ENCODE measurements at regions not wholly inside any gene's neighbourhood (a gene's known extent, or its start where the extent isn't known, plus 50 kb on each side); places are given as distances from the start of the nearest gene placed in this dataset.

DNA sequence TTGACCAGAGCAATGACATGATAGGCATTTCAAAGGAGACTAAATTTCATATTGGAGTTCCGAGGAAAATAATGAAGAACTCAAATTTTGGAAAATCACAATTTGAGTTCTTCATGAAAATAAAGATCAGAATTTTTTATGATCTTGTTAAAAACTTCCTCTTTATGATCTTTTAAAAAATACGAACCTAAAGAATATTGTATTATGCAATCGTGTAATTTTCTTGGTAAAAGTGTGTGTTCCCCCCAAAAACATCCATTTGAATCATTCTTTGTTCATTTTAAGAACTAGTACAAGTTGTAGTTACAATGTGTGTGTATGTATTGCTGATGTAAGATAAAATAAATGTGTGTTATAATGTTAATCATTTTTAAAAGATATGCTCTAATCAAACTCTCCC is 79.3 kb upstream of the PDK4 start:
- H3K27me3 ChIP-seq (ENCODE audit: low read depth, low read length) = peaks cover 9% of the 10 kb centered on the region; the same call in 1 of the 2 replicates
- H3K27ac ChIP-seq (ENCODE audit: low read length) = no peak overlapping the region
- H3K9ac ChIP-seq (ENCODE audit: low read length) = no peak overlapping the region
- TF ChIP-seq, protein P1, sequence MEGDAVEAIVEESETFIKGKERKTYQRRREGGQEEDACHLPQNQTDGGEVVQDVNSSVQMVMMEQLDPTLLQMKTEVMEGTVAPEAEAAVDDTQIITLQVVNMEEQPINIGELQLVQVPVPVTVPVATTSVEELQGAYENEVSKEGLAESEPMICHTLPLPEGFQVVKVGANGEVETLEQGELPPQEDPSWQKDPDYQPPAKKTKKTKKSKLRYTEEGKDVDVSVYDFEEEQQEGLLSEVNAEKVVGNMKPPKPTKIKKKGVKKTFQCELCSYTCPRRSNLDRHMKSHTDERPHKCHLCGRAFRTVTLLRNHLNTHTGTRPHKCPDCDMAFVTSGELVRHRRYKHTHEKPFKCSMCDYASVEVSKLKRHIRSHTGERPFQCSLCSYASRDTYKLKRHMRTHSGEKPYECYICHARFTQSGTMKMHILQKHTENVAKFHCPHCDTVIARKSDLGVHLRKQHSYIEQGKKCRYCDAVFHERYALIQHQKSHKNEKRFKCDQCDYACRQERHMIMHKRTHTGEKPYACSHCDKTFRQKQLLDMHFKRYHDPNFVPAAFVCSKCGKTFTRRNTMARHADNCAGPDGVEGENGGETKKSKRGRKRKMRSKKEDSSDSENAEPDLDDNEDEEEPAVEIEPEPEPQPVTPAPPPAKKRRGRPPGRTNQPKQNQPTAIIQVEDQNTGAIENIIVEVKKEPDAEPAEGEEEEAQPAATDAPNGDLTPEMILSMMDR (IDR thresholded peaks at IDR 0.05; ENCODE audit: low read depth, low read length) = no peak
- no peak for TF ChIP-seq EZH2phosphoT487 (IDR thresholded peaks at IDR 0.05; ENCODE audit: low read depth)
- H3K79me2 ChIP-seq (ENCODE audit: low read length) = no peaks in the 10 kb centered on the region
- H3K4me1 ChIP-seq (ENCODE audit: low read length) = no peaks in the 10 kb centered on the region
- no peak overlapping the region for H2AFZ ChIP-seq (ENCODE audit: low read depth, low read length)
- H3K9me3 ChIP-seq (ENCODE audit: insufficient read depth, low read length) = no peaks in the 10 kb centered on the region
- H3K36me3 ChIP-seq (replicated peaks; ENCODE audit: low read depth, low read length) = no peaks in the 10 kb centered on the region
- H4K20me1 ChIP-seq (ENCODE audit: insufficient read depth, low read length) = no peaks in the 10 kb centered on the region
- H3K4me3 ChIP-seq (ENCODE audit: low read length) = no peak overlapping the region
- H3K4me2 ChIP-seq (ENCODE audit: low read length) = no peak overlapping the region

DNA sequence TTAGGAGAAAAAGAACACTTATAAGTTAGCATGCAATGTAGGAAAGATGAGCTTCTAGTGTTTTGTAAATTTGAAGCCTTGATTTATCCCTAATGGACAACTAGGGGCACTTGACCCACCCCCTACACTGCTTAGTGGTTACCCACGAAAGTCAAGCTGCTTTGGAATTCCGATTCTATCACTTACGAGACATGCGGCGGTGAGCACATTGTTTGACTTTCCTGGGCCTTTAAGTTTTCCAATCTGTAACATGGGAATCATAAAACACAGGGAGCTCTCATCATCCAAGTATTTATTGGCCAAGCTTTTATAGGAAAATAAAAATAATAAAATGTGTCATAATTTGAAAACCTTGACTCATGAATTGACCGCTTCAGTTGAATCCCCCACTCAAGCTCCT is 78.7 kb upstream of the PDK4 start:
- no peaks in the 10 kb centered on the region for H3K36me3 ChIP-seq (replicated peaks; ENCODE audit: low read depth, low read length)
- H3K27ac ChIP-seq (ENCODE audit: low read length) = no peak overlapping the region
- H3K27me3 ChIP-seq (ENCODE audit: low read depth, low read length) = peaks cover 9% of the 10 kb centered on the region; the same call in 1 of the 2 replicates
- no peaks in the 10 kb centered on the region for H3K4me1 ChIP-seq (ENCODE audit: low read length)
- no peak for TF ChIP-seq EZH2phosphoT487 (IDR thresholded peaks at IDR 0.05; ENCODE audit: low read depth)
- TF ChIP-seq, protein P1 (IDR thresholded peaks at IDR 0.05; ENCODE audit: low read depth, low read length) = no peak
- H4K20me1 ChIP-seq (ENCODE audit: insufficient read depth, low read length) = no peaks in the 10 kb centered on the region
- no peaks in the 10 kb centered on the region for H3K79me2 ChIP-seq (ENCODE audit: low read length)
- H3K4me3 ChIP-seq (ENCODE audit: low read length) = no peak overlapping the region
- H3K4me2 ChIP-seq (ENCODE audit: low read length) = no peak overlapping the region
- H3K9me3 ChIP-seq (ENCODE audit: insufficient read depth, low read length) = no peaks in the 10 kb centered on the region
- H2AFZ ChIP-seq (ENCODE audit: low read depth, low read length) = no peak overlapping the region
- no peak overlapping the region for H3K9ac ChIP-seq (ENCODE audit: low read length)

DNA sequence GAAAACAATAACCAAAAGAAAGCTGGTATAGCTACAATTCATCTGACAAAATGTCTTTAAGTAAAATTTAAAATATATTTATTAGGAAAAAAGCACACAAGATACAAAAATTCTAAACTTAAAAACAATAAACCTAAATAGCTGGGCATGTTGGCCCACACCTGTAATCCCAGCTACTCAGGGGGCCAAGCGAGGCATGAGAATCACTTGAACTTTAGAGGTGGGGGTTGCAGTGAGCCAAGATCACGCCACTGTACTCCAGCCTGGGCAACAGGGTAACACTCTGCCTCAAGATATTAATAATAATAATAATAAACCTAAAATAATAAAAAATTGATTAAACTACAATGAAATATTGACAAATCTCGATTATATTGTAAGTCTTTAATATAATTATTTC is 77.8 kb upstream of the PDK4 start:
- peaks cover 9% of the 10 kb centered on the region; the same call in 1 of the 2 replicates for H3K27me3 ChIP-seq (ENCODE audit: low read depth, low read length)
- H3K27ac ChIP-seq (ENCODE audit: low read length) = no peak overlapping the region
- H3K9me3 ChIP-seq (ENCODE audit: insufficient read depth, low read length) = no peaks in the 10 kb centered on the region
- TF ChIP-seq EZH2phosphoT487 (IDR thresholded peaks at IDR 0.05; ENCODE audit: low read depth) = no peak
- TF ChIP-seq, protein P1 (IDR thresholded peaks at IDR 0.05; ENCODE audit: low read depth, low read length) = no peak
- H3K4me1 ChIP-seq (ENCODE audit: low read length) = peaks cover 7% of the 10 kb centered on the region
- no peaks in the 10 kb centered on the region for H3K79me2 ChIP-seq (ENCODE audit: low read length)
- H3K4me2 ChIP-seq (ENCODE audit: low read length) = no peak overlapping the region
- H3K9ac ChIP-seq (ENCODE audit: low read length) = no peak overlapping the region
- no peaks in the 10 kb centered on the region for H4K20me1 ChIP-seq (ENCODE audit: insufficient read depth, low read length)
- H2AFZ ChIP-seq (ENCODE audit: low read depth, low read length) = no peak overlapping the region
- H3K4me3 ChIP-seq (ENCODE audit: low read length) = no peak overlapping the region
- H3K36me3 ChIP-seq (replicated peaks; ENCODE audit: low read depth, low read length) = no peaks in the 10 kb centered on the region

DNA sequence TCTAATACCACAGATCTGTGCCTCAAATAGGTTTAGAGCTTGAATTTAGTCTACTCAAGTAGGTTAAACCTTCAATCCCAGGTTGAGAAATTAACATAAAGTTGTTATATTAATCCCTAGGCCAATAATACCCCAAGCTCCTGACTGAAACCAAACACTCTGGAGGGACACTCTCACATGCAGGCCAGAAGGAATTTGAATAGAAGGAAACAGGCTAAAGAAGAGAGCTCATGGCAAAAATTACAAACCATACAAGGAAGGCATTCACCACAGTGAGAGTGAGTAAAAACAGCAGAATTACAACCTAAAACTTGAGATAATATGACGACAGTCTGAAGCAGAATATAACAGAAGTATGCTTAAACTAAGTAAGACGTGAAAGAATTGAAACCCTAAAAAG is 76.1 kb upstream of the PDK4 start:
- Histone ChIP-seq H3K9ac (ENCODE audit: low read length) (no peak overlapping the region), H3K9me3 (ENCODE audit: insufficient read depth, low read length) (no peaks in the 10 kb centered on the region), H3K79me2 (ENCODE audit: low read length) (no peaks in the 10 kb centered on the region), H3K4me3 (ENCODE audit: low read length) (no peak overlapping the region), H3K27ac (ENCODE audit: low read length) (no peak overlapping the region), H3K4me1 (ENCODE audit: low read length) (peaks cover 9% of the 10 kb centered on the region), H3K36me3 (replicated peaks; ENCODE audit: low read depth, low read length) (no peaks in the 10 kb centered on the region), H4K20me1 (ENCODE audit: insufficient read depth, low read length) (no peaks in the 10 kb centered on the region), H3K4me2 (ENCODE audit: low read length) (no peak overlapping the region), H2AFZ (ENCODE audit: low read depth, low read length) (no peak overlapping the region), H3K27me3 (ENCODE audit: low read depth, low read length) (peaks cover 9% of the 10 kb centered on the region; the same call in 1 of the 2 replicates)
- TF ChIP-seq, protein P1 (IDR thresholded peaks at IDR 0.05; ENCODE audit: low read depth, low read length) = no peak
- no peak for TF ChIP-seq EZH2phosphoT487 (IDR thresholded peaks at IDR 0.05; ENCODE audit: low read depth)
